ENCODE measurements at regions not wholly inside any gene's neighbourhood (a gene's known extent, or its start where the extent isn't known, plus 50 kb on each side); places are given as distances from the start of the nearest gene placed in this dataset.

- TF ChIP-seq CTCF (conservative IDR thresholded peaks at IDR 0.05; ENCODE audit: control insufficient read depth, insufficient read depth, low read depth, low read length): no peak
- DNase-seq (ENCODE audit: low read depth): no peak
- H3K4me3 ChIP-seq (ENCODE audit: control insufficient read depth, low read depth, low read length): no peak overlapping the region
These were observed 640.9 kb downstream of the NYAP2 start for GRCh38 chr2:226040344-226040900.

DNA sequence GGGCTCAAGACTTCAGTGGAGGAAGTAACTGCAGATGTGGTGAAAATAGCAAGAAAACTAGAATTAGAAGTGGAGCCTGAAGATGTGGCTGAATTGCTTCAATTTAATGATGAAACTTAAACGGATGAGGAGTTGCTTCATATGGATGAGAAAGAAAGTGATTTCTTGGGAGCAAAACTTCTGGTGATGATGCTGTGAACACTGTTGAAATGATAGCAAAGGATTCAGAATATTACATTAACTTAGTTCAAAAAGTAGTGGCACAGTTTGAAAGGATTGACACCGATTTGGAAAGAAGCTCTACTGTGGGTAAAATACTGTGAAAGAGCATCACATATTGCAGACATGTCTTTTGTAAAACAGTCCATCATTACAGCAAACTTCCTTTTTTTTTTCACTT is 638.0 kb downstream of the NYAP2 start:
- no peak for TF ChIP-seq CTCF (conservative IDR thresholded peaks at IDR 0.05; ENCODE audit: control insufficient read depth, insufficient read depth, low read depth, low read length)
- no peak overlapping the region for H3K4me3 ChIP-seq (ENCODE audit: control insufficient read depth, low read depth, low read length)
- no peak for DNase-seq (ENCODE audit: low read depth)

- no peak for DNase-seq (ENCODE audit: low read depth)
- H3K4me3 ChIP-seq (ENCODE audit: control insufficient read depth, low read depth, low read length): peak overlapping the region; percentile 68
- TF ChIP-seq CTCF (conservative IDR thresholded peaks at IDR 0.05; ENCODE audit: control insufficient read depth, insufficient read depth, low read depth, low read length): no peak
These were observed 632.4 kb downstream of the NYAP2 start for GRCh38 chr2:226031647-226032501.

- peak overlapping the region; percentile 68 for H3K4me3 ChIP-seq (ENCODE audit: control insufficient read depth, low read depth, low read length)
- DNase-seq (ENCODE audit: low read depth): peak; percentile 64
These were observed 631.5 kb downstream of the NYAP2 start for GRCh38 chr2:226030788-226031646.

DNA sequence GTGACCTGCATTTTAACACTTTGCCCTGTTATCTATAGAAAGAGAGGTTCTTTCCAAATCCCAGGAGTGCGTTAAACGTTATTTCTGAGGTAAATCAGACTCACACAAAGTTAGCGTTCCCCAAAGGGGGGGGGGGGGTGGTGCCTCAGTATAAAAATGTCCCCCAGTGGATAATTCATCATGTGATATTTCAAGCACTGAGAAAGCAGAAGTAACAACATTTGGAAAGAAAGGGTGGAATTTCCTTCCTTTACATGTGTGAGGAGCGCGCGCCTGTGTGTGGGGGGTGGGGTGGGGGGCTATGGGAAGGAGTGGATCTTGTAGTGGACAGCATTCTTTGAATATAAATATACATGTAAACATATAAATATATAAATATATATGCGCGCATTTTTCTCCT is 630.9 kb downstream of the NYAP2 start:
- DNase-seq (ENCODE audit: low read depth): no peak
- H3K4me3 ChIP-seq (ENCODE audit: control insufficient read depth, low read depth, low read length): no peak overlapping the region
- no peak for TF ChIP-seq CTCF (conservative IDR thresholded peaks at IDR 0.05; ENCODE audit: control insufficient read depth, insufficient read depth, low read depth, low read length)

More at GRCh38 chr2:226030788-226031646, 631.5 kb downstream of the NYAP2 start:
- TF ChIP-seq CTCF (conservative IDR thresholded peaks at IDR 0.05; ENCODE audit: control insufficient read depth, insufficient read depth, low read depth, low read length): no peak

DNA sequence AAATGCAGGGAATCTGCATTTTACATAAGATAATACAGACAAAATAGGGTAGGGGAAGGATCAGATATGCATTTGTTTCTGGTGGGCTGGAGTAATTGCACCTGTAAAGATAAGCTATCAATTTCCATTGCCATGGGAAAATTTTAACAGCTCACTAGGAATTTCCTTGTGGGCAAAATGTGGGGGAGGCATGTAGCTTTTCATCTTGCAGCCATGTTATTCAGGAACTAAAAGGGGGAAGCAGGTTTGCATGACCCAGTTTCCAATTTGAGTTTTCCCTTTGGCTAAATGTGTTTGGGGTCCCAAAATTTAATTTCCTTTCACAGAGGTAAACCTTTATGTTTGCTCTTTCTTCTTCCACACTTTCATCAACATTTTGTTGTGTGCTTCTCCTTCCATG is 624.4 kb downstream of the NYAP2 start:
- H3K4me3 ChIP-seq (ENCODE audit: control insufficient read depth, low read depth, low read length): no peak overlapping the region
- TF ChIP-seq CTCF (conservative IDR thresholded peaks at IDR 0.05; ENCODE audit: control insufficient read depth, insufficient read depth, low read depth, low read length): no peak
- no peak for DNase-seq (ENCODE audit: low read depth)
